HG02759 (cell line): ENCODE measurements at regions not wholly inside any gene's neighbourhood (a gene's known extent, or its start where the extent isn't known, plus 50 kb on each side); places are given as distances from the start of the nearest gene placed in this dataset.
"Not testable (repeated sequence)": the region's sequence is repeated elsewhere in the genome, so short reads cannot be mapped to it uniquely, and the experiment has no call there.

Experiments
- ATAC-seq: cut with Tn5 transposase; IDR thresholded peaks from one replicate; pipeline ENCODE4 v1.9.1; 2021; ENCODE audit warnings: mild to moderate bottlenecking, moderate library complexity; ENCODE audit not compliant: unreplicated experiment

DNA sequence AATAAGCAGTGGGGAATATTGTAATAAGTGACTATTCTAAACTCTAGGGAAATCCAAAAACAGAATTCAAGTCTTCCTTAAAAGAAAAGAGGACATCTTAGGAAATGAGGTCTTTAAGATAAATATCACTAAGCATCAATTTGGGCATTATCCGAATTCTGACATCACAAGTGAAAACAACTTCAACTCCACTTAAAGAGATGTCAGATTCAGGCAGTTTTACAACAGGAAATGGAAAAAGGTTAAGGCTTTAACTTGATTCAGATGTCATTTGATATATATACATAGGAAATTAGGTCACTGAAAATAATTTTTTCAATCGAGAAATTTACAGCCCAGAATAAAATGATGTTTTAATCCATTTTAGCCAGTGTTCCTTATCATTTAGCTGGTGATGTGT lies 435.4 kb downstream of the SETD4 start:
- no peak for ATAC-seq

DNA sequence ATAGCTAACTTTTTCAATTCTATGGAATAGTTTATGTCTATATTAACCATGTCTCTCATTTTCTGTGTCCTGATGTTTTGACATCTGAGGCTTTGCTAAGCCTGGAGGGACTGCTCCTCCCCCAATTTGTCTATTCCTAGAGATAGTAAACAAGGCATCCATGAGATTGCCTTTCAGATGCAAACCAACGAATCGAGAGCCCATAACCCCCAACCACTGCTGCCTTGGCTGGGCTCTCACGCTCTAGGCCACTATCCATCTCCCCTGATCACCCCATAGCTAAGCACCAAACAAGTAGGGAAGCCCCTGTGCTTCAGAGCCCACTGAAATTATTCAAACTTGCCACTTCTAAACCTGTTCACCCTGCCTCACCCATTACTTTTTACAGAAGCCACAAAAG lies 437.7 kb downstream of the SETD4 start:
- ATAC-seq, result no peak

DNA sequence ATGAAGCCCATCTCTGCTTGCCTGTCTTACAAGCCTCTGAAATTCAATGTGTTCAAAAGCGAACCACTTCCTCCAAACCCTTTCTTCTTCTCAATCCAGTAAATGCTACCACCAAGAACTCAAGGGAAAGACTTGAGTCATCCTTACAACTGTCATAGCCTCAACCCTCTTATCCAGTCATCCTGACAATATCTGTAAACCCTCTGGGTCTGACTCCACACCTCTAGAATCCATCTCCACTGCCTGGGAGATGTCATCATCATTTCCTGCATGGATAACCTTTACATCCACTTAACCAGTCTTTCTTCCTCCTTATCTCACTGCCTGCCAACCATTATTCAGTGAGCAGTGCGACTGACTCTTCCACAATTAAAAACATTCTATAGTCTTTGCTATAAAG lies 441.1 kb downstream of the SETD4 start:
- no peak for ATAC-seq

DNA sequence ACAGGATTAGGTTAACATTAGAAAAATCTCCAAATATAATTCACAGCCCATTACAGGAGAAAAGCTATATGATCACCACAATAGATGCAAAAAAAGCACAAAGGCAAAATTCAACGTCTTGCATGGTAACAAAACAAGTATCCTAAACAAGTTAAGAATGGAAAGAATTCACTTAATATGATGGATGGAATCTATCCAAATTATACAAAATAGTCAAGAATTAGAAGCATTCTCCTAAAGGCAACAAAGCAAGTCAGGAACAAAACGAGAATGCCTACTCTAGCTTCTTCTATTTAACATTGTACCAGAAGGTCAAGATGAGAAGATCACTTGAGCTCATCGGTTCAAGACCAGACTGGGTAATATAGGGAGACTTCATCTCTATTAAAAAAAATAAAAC lies 442.8 kb downstream of the SETD4 start:
- no peak for ATAC-seq

DNA sequence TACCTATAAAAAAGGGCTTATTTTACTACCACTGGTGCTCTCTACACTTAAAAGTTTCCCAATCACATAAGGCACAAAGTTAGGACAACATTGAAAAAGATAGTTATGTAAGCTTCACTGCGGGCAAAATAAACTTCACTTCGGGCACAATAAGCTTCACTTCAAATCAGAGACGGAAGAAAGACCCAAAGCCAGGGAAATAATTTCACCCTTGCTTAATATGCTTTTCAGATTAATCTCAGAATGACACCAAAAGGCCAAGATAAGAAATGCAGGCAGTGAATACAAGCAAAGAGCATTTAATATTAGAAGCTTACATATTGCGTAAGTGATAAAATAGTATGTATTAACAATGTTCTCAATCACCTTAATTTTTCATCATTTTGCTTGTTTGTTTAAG lies 444.2 kb downstream of the SETD4 start:
- ATAC-seq, result no peak

DNA sequence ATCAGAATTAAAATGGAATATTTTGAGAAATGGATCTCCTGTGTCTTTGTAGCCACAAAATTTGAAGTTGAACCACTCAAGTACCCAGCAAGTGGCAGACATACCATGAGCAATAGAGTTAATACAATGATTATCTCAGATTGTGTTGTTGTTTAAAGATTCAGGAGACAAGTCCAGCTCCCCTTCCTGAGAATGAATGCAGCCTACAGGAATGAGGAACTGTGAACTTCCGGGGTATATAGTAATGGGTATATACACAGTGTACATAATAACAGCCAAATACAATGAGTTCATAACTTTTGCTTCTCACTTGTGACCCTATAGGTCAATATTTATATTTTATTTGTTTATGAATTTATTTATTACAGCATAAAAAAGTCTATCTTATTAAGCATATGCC lies 445.0 kb downstream of the SETD4 start:
- no peak for ATAC-seq

DNA sequence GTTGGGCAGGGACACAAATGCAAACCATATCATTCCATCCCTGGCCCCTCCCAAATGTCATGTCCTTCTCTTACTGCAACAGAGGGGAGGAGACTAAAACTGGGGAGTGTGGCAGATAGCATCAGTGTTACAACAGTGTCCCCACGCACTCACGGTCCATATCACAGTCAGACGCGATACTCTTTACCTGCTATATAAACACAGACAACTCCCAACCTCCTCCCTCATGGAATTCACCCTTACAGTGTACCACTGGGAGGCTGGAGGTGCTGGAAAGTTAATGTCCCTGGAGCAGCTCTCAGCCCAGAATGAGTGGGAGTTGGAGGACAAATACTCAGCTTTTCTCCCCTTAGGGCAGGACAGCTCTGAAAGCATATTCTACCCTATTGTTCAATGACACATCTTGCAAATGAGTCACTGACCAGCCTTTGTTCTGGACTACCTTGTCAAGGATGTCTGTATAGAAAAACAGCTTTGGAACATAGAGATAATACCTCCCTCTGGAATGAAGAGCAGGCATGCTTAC lies 445.9 kb downstream of the SETD4 start:
- no peak for ATAC-seq

DNA sequence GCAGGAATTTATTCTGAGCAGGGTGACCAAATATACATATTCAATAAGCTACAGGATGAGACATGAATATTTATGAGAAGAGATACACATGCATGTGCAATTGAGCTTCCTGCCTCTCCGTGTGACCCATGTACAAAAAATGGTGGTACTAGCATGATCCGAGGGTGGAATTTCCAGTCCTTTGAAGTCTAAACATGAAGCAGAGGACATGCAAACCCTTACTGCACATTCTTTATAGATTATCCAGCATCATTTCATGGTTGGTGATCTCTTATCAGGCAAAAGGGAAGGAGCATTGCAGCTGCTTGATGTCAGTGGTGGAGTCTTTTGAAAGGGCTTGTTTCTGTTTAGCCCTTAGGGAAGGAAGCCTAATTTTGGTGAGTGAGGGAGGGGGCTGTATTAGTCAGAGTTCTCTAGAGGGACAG lies 448.6 kb downstream of the SETD4 start:
- no peak for ATAC-seq

DNA sequence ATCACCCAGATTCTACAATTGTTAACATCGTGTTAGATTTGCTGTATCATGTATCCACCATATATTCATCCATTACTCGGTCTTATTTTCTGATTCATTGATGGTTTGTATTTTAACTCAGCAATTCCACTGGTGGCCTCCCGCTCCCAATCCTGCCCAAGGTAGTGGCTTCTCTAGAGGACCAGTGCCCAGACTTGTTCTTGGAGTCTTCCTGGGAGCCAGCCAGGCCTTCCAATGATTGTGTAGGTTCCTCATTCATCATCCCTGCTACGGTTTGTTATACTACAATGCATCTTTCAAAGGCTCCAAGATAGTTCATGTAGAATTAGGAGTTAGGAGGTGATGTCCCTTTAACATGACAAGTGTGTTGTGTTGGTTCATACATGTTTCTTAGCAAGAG lies 451.1 kb downstream of the SETD4 start:
- ATAC-seq, result no peak

DNA sequence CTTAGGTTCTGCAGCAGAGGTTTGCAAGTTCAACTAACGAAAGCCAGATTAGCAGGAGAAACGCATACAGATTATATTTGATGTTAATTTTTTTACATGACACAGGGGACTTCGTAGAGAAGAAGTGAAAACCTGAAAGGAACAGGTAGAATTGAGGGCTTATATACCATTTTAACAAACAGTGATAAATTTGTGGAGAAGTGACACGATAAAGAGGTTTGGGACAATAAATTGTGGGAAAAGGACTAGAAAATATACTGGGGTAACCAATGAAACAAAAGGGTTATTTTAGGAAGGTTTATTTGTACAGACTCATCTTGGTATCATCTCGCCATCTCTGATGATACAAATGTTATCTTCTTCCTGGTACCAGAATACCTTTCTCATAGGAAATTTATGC lies 452.9 kb downstream of the SETD4 start:
- no peak for ATAC-seq

DNA sequence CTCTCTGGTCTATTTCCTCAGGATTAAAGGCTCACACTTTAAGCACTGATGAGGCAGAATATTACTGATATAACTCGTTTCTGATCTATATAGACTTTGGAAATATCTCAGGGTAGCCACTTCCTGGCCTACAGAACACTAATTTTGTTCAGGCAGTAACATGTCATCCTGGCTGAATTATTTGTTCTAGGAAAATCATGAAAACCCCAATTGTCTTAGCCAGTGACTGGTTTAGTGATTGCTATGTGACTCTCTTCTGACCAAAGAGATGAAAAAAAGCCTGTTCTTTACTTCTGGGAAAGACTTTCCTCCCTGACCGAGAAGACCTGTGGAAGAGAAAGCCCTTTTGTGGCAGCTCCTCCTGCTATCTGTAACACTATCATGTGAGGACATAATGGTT lies 453.7 kb downstream of the SETD4 start:
- no peak for ATAC-seq

DNA sequence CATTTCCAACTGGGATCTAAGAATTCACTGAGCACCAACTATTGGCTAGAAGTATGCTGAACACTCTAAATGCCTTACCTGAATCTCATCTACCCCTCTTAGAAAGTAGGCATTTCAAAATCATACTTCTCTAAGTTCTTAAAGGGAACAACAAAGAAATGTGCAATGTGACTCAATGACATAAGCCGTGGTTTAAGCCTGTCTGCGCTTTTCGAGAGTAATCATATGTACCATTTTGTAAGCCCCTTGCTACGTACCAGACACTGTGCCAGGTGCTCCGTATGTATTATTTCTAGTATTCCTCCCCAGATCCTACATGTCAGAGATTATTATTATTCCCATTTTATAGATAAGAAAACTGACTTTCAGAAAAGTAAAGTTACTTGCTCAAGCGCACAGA lies 454.2 kb downstream of the SETD4 start:
- ATAC-seq, result no peak

DNA sequence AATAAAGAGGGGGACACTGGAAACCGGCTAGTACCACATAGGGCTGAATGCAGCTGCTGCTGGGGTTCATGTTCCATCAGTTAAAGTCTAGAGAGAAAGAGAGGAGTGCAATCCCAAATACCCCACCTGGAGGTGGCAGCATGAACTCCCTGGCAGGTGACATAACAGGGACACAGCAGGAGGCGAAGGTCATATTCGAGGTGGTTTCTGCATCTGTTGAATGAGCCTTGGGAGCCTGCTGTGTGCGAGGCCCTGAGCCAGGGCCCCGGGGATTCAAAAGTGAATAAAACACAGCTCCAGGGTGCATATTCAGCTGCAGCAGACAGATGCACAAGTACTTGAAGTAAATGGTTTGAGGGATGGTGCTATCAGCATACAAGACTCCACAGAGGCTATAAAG lies 456.8 kb downstream of the SETD4 start:
- ATAC-seq, result no peak

DNA sequence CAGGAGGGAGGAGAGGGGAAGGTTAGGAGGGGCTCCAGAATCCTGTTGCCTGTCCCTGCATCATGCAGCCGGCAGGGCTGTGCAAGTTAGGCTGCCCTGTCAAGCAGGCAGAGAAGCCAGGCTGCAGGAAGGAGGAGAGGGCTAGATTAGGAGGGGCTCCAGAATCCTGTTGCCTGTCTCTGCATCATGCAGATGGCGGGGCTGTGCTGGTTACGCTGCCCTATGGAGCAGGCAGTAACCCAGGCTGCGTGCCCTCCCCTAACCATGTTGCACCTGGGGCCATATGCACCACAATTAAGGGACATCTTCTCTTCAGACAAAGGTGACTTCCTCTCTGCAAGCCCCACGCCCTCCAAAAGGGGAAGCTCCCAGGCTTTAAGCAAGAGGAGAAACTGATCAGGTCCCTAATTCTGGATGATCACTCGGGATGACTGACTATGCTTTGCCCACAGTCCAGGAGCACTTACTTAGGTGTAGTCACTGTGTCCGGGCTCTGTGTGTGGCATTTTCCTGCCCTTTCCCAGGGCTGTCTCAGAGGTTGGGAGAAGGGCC lies 457.4 kb downstream of the SETD4 start:
- ATAC-seq, result no peak

DNA sequence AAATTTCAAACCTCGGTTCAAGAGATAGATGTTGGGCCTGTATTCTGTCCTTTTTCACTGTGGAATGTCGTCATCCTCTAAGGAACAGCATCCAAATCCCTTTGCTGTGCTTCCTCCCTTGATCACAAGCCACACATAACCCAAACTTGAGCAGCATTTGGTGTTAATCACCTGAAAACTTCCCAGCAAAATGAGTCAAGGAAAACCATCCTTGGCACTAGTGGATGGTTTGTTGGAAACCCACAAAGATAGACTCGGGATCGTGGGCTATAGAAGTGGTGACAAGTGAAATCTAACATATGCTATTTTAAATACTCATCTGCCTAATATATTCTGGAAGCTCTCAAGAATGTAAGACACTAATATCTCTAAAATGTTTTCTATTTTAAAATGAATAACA lies 459.1 kb downstream of the SETD4 start:
- ATAC-seq, result no peak

DNA sequence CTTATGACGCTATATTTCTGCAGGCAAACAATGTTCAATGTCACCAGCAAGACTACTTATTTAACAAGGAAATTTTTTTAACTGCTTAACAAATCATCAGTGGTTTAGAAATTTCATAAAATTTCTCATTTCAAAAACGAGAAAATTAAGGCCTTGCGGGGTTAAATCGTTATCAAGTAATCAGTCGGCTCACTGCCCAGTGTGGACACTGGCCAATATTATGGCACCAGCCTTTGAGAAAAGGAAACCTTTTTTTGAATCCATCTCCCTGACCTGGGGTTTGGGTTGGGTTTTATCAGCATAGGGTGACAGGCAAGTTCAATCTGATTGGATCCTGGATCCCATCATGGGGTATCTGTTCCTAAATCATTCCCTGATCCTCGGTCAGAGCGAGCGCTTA lies 461.2 kb downstream of the SETD4 start:
- no peak for ATAC-seq

DNA sequence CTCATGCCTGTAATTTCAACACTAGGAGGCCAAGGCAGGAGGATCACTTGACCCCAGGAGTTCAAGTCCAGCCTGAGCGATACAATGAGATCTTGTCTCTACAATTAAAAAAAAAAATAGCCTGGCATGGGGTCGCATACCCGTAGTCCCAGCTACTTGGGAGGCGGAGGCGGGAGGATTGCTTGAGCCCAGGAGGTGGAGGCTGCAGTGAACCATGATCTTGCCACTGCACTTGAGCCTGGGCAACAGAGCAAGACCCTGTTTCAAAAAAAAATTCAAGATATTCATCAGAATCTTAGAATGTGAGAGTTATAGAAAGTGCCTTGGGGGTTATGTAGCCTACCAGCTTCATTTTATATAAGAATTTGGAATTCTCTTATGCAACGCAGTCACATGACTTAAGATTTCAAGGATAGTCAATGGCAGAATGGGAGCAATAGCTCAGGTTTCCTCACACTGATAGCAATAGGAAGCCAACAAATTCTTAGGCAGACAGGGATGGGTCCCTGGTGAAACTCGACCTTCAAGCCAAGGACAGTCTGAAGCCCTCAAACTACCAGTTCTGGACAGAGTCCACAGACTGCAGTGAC lies 462.5 kb downstream of the SETD4 start:
- ATAC-seq, result no peak

DNA sequence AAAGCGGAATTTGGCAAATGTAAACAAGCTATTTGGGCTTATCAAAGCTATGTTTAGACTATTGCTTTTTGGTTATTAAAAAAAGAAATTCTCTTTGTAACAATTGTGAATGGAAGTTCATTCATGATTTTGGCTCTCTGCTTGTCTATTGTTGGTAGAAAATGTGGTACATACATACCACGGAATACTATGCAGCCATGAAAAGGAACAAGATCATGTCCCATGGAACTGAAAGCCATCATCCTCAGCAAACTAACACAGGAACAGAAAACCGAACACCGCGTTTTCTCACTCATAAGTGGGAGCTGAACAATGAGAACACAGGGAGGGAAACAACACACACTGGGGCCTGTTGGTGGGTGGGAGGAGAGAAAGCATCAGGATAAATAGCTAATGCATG lies 465.4 kb downstream of the SETD4 start:
- ATAC-seq, result no peak

DNA sequence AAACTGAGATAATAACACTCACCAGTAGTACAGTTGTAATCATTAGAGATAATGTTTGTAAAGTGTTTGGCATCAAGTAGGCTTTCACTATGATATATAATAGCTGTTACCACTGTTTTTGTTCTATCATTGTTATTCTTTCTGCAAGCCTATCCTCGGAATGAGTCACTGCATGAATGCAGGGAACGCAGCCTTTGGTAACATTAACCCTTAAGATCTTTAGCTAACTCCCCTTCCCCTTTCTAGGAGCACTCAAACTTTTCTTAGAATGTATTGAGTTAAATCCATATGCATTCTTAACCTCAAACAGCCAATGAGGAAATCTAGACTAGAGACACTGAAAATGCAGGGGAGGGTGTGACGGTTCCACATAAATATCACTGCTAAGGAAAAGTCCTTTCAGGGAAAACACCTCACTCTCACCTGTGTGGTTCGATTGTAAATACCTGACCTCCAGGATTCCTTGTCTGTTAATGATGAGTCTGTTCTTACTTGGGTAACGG lies 467.3 kb downstream of the SETD4 start:
- no peak for ATAC-seq

DNA sequence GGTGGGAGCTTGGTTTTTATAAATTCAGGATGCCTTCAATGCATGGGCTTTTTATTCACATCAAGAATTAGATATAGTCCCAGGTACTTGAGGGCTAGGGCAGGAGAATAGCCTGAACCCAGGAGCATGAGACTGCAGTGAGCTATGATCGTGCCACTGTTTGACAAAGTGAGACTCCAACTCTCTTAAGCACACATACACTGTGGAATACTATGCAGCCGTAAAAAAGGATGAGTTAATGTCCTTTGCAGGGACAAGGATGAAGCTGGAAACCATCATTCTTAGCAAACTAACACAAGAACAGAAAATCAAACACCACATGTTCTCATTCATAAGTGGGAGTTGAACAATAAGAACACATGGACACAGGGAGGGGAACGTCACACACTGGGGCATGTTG lies 470.0 kb downstream of the SETD4 start:
- ATAC-seq, result not testable (repeated sequence)

DNA sequence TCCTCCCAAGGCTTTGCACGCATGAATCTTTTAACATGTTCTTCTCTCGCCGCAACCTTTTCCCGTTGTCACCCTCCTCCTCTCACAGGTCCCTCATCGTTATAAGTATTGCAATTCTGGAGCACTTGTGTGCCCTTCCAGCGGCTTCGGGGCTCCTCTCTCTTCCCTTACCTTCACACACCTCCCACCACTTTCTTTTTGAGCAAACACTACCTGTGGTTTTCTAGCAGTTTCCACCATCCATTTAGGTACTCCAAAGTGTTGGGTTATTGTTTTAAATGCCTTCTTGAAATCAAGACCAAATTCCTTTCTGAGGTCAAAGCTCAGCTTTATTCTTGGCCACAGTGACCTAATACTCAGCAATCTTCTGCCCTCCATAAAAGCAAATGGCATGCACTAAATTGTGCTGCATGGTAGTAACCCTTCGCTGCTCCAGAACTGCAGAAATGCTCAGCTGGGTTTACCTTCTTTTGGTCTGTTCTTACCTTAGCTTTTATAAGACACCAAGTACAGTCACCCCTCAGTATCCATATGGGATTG lies 472.4 kb downstream of the SETD4 start:
- ATAC-seq, result no peak

DNA sequence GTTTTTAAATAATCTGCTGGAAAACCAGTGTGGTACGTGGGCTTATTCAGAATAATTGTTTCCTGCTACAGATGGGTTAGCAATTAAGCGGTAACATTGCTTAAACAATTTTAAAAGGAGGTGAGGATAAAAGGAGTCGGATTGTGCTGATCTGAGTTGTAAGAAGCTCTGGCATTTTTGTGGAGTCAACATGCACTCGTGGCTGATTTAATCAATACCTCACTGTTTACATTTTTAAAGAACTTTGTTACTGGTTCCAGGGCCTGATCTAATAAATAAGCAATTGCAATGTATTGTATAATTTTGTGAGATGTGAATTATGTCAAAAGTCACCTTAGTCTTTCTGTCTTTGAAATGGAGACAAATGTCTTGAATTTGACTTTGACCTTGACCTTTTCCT lies 474.0 kb downstream of the SETD4 start:
- no peak for ATAC-seq

DNA sequence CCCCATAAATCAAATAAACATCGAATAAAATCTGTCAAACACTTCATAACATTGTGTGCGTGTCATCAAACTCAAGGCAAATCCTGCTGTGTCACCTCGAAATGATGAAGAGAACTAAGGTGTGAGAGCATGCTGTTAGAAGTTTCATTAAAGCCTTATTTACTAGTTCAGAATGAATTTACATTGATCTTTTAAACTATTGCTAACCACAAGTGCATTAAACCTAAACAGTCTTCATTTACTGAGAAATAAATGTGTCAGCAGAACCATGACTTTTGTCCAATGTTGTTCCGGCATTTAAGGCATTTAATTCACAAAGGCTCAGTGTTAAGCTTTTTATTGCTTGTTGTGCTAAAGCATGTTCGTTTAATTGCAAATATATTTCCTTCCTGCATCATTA lies 474.4 kb downstream of the SETD4 start:
- ATAC-seq, result no peak
